ENCODE measurements at regions not wholly inside any gene's neighbourhood (a gene's known extent, or its start where the extent isn't known, plus 50 kb on each side); places are given as distances from the start of the nearest gene placed in this dataset.

- TF ChIP-seq CTCF (conservative IDR thresholded peaks at IDR 0.05 in 1 of 2, IDR thresholded peaks at IDR 0.05 in 1 of 2; ENCODE audit: low read depth in 1 of 2, low read length in 2 of 2) (no peak), EZH2 (IDR thresholded peaks at IDR 0.05; ENCODE audit: low read length, missing control alignments) (no peak)
Observed at GRCh38 chr3:127064391-127065137, 81.6 kb downstream of the PLXNA1 start.

Measured in fibroblast of lung (primary cell).